ENCODE measurements at regions not wholly inside any gene's neighbourhood (a gene's known extent, or its start where the extent isn't known, plus 50 kb on each side); places are given as distances from the start of the nearest gene placed in this dataset.

DNA sequence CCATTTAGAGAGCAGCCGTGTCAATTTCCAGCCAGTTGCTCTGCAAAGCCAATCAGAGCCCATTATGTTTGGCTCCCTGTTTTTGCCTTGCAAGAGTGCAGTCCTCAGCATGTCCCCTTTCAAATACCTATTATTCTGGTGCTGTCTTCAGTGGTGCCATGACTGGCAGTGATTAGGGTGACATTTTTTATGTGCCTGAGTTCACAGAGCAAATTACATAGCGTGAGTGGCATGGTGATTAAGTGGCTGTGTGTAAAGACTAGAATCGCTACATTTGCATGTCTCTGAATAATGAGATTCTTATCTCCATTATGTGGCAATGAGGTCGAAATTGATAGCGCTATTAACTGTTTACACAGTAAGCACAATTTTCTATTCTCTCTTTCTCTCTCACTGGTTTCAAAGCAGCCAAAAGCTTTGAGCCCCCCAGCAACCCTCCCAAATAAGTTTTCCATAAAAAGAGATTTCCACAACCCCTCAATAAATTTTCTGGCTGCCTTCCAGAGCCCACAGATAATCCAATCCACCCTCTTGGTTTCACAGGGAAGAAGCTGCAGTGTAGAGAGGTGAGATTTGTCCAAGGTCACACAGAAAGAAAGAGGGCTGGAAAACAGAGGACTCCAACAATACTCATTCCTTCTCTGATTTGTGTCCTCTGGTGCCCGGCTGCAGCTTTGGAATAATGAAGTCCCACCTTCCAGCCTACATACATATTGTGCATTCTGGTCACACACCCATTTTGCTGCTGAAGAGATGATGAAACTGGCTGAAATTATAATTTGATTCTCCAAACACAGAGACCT, 58.8 kb upstream of the NUDT4 start:
- DNase-seq (ENCODE audit: low read depth in 4 of 4, low spot score in 3 of 4), result no peak

DNA sequence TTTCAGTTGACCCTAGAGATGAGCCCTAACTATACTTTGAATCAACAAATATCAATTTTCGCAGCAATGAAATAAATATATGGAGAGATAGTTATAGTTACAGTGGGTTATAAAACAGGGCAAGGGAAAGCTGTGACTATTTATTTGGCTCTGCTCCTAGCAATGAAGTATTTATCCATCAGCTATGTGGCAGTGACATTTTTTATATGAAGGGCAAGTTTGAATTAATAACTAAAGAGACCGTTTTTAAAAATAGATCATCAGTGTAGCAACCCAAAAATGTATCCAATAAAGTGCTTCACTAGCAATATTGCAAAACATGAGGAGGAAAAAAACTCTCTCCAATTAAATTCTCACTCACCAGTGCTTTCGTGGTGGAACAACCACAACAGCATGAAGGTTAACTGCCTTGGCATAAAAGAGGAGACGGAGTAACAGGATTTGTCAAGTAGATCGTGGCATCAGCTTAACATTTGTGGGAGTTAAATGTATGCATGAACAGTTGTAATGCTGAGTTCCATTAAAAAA, 58.1 kb upstream of the NUDT4 start:
- DNase-seq (ENCODE audit: low read depth in 4 of 4, low spot score in 3 of 4), result no peak

DNA sequence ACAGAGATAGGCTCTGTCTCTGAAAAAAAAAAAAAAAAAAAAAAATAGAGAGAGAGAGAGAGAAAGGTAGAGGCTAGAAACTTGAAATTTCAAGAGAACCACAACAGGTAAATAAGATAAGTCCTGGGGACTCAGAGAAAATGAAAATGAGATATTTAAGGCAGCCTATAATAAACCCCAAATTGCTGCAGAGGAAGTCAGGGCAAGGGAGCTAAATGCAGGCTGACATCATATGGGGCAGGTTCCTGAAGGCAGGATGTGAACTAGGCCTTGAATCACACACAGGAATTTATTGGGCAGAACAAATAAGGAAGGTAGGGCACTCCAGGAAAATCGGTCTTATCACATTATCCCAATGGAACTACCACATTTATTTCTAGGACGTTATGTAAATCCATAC, 54.9 kb upstream of the NUDT4 start:
- no peak for DNase-seq (ENCODE audit: low read depth in 4 of 4, low spot score in 3 of 4)

DNA sequence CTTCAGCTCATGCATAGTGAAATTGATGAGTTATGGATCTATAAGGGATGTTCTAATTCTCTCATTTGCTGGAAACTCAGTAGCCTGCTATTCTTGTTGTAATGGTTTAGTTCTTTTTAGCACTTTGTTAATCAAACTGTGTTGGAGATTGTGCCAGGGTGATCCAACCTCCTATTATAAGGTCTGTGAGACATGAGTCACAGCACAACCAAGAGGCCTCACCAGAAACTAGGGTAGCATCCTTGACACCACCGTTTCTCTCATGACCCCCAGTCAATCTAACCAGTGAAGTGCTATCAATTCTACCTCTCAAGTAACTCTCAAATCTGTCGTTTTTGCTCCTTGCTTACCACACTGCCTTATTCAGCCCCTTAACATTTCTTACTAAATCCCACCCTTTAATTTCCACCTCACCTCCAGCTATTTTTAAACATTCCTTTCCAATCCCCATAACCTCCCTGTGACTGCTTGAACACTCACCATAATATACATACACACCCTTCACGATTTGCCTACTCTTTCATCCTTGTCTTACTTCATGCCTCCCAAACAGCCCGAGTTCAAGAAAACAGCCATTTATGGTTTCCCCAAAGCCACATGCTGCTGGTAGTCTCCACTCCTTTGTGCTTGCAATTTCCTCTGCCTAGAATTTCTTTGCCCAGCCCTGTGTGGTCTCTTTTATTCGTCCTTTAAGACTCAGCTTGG, 53.9 kb upstream of the NUDT4 start:
- no peak for DNase-seq (ENCODE audit: low read depth in 4 of 4, low spot score in 3 of 4)

DNA sequence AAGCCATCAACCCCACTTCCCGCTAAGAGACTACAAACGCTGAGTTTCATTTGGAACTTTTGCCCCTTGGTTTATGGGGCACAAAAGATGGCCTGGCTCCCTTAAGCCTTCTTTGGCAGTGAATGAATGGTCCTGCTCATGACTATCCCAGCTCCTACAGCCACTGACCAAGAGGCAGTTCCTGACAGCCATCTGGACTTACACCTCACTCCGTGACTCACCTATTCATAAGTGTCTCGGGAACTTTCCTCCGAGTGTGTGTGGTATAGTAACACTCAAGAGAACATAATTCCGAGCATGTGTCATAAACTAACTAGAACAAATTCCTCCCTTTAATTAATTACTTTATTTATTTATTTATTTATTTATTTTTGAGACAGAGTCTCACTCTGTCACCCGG, 51.9 kb upstream of the NUDT4 start:
- no peak for DNase-seq (ENCODE audit: low read depth in 4 of 4, low spot score in 3 of 4)
